Trophoblast cell (in vitro differentiated cells and primary cell): ENCODE measurements at regions not wholly inside any gene's neighbourhood (a gene's known extent, or its start where the extent isn't known, plus 50 kb on each side); places are given as distances from the start of the nearest gene placed in this dataset.
A peak's percentile ranks its signal among the peaks of the same experiment; 100 is the strongest.

Source experiments
- DNase-seq, 2 donors: peaks; one replicate each; pipeline ENCODE4 v3.0.0-alpha.2; 2016
- H2AFZ ChIP-seq: 2 replicates; pipeline ENCODE4 v1.6.1; 2013; ENCODE audit warnings: low read length, moderate library complexity, mild to moderate bottlenecking; ENCODE audit not compliant: insufficient read depth, poor library complexity
- H2AK5ac ChIP-seq: 2 replicates; pipeline ENCODE4 v1.6.1; 2013; ENCODE audit warnings: mild to moderate bottlenecking, low read length
- H2BK120ac ChIP-seq: 2 replicates; pipeline ENCODE4 v1.6.1; 2013; ENCODE audit warnings: low read length, mild to moderate bottlenecking, moderate library complexity; ENCODE audit not compliant: insufficient read depth, poor library complexity
- H2BK12ac ChIP-seq: 2 replicates; pipeline ENCODE4 v1.6.1; 2013; ENCODE audit warnings: mild to moderate bottlenecking, low read length, moderate library complexity
- H2BK5ac ChIP-seq: 2 replicates; pipeline ENCODE4 v1.6.1; 2013; ENCODE audit warnings: low read length, low read depth, moderate library complexity, mild to moderate bottlenecking; ENCODE audit not compliant: poor library complexity
- H3K14ac ChIP-seq: 2 replicates; pipeline ENCODE4 v1.6.1; 2013; ENCODE audit warnings: mild to moderate bottlenecking, low read length
- H3K18ac ChIP-seq: 2 replicates; pipeline ENCODE4 v1.6.1; 2013; ENCODE audit warnings: mild to moderate bottlenecking, low read length
- H3K23ac ChIP-seq: 2 replicates; pipeline ENCODE4 v1.6.1; 2013; ENCODE audit warnings: low read length
- H3K27ac ChIP-seq: 2 replicates; pipeline ENCODE4 v1.5.1; 2013; ENCODE audit warnings: low read depth, mild to moderate bottlenecking, inconsistent platforms, low read length, moderate library complexity
- H3K27me3 ChIP-seq: 2 replicates; pipeline ENCODE4 v1.6.1; 2013; ENCODE audit warnings: inconsistent platforms, mild to moderate bottlenecking, low read length, moderate library complexity; ENCODE audit not compliant: insufficient read depth
- H3K36me3 ChIP-seq, 2 experiments: 1 replicate in 1 of 2; 2 replicates in 1 of 2; pipeline ENCODE4 v1.6.1; 2013; ENCODE audit warnings: low read length in 2 of 2, mild to moderate bottlenecking in 2 of 2, moderate library complexity in 1 of 2; ENCODE audit not compliant: insufficient read depth in 2 of 2, control insufficient read depth in 1 of 2
- H3K4ac ChIP-seq: 2 replicates; pipeline ENCODE4 v1.6.1; 2013; ENCODE audit warnings: low read depth, mild to moderate bottlenecking, low read length, moderate library complexity
- H3K4me1 ChIP-seq, 2 experiments: 1 replicate in 1 of 2; 2 replicates in 1 of 2; pipeline ENCODE4 v1.6.1; 2013; ENCODE audit warnings: low read length in 2 of 2, mild to moderate bottlenecking in 2 of 2, moderate library complexity in 1 of 2; ENCODE audit not compliant: insufficient read depth in 2 of 2, control insufficient read depth in 1 of 2
- H3K4me2 ChIP-seq: 2 replicates; pipeline ENCODE4 v1.6.1; 2013; ENCODE audit warnings: inconsistent platforms, mild to moderate bottlenecking, low read length, moderate library complexity
- H3K4me3 ChIP-seq: 2 replicates; pipeline ENCODE4 v1.5.1; 2013; ENCODE audit warnings: mild to moderate bottlenecking, low read depth, low read length, inconsistent platforms
- H3K79me1 ChIP-seq: one replicate; pipeline ENCODE4 v1.6.1; 2013; ENCODE audit warnings: low read length
- H3K79me2 ChIP-seq: 2 replicates; pipeline ENCODE4 v1.6.1; 2013; ENCODE audit warnings: low read length, mild to moderate bottlenecking; ENCODE audit not compliant: control insufficient read depth, insufficient read depth, poor library complexity
- H3K9ac ChIP-seq: 2 replicates; pipeline ENCODE4 v1.6.1; 2013; ENCODE audit warnings: mild to moderate bottlenecking, low read length
- H3K9me3 ChIP-seq: 2 replicates; pipeline ENCODE4 v1.6.1; 2013; ENCODE audit warnings: low read depth, mild to moderate bottlenecking, control low read depth, inconsistent platforms, low read length; ENCODE audit not compliant: insufficient read depth
- H4K12ac ChIP-seq: 2 replicates; pipeline ENCODE4 v1.6.1; 2013; ENCODE audit warnings: low read depth, mild to moderate bottlenecking, low read length, moderate library complexity
- H4K8ac ChIP-seq: 2 replicates; pipeline ENCODE4 v1.6.1; 2013; ENCODE audit warnings: low read depth, mild to moderate bottlenecking, low read length, moderate library complexity
- H4K91ac ChIP-seq: one replicate; pipeline ENCODE4 v1.6.1; 2013; ENCODE audit warnings: low read depth, mild to moderate bottlenecking, low read length, moderate library complexity
- WGBS: extraction: QIAGEN DNeasy Blood & Tissue Kit; methylation state at CpG from one replicate; pipeline ENCODE4 v1.1.7; 2013; ENCODE audit warnings: missing lambda C conversion rate; ENCODE audit not compliant: insufficient read length, insufficient coverage; ENCODE audit errors: extremely low coverage; 5-methylcytosine and 5-hydroxymethylcytosine counted together

- Histone ChIP-seq H3K4me1 (peaks cover 0 to 12% of the 10 kb centered on the region in 2 experiments), H3K9ac (no peak overlapping the region), H3K23ac (no peak overlapping the region), H3K36me3 (no peaks in the 10 kb centered on the region), H2AFZ (no peak overlapping the region), H4K12ac (no peak overlapping the region), H3K27me3 (no peaks in the 10 kb centered on the region), H3K14ac (peak overlapping the region; percentile 49), H2BK120ac (peak overlapping the region; percentile 36), H3K27ac (peak overlapping the region; percentile 45), H3K4me3 (no peak overlapping the region), H4K8ac (no peak overlapping the region), H3K4me2 (no peak overlapping the region), H3K4ac (no peak overlapping the region), H3K79me2 (no peaks in the 10 kb centered on the region), H4K91ac (peak overlapping the region; percentile 74), H2BK12ac (peak overlapping the region; percentile 86), H3K18ac (no peak overlapping the region), H3K79me1 (peaks cover 29% of the 10 kb centered on the region), H2AK5ac (no peak overlapping the region), H2BK5ac (peak overlapping the region; percentile 52), H3K9me3 (no peaks in the 10 kb centered on the region)
- no CpG with 5 or more reads among the region's 9 CpGs for WGBS
- DNase-seq = no peak
These were observed 88.8 kb upstream of the RARB start for GRCh38 chr3:25339225-25339624.

- Histone ChIP-seq H2BK12ac (no peak overlapping the region), H2AK5ac (no peak overlapping the region), H4K8ac (no peak overlapping the region), H2AFZ (no peak overlapping the region), H3K18ac (no peak overlapping the region), H3K4ac (no peak overlapping the region), H3K4me1 (peaks cover 0 to 3% of the 10 kb centered on the region in 2 experiments), H3K36me3 (no peaks in the 10 kb centered on the region), H3K23ac (no peak overlapping the region), H3K4me2 (no peak overlapping the region), H3K27ac (no peak overlapping the region), H3K9me3 (no peaks in the 10 kb centered on the region), H4K91ac (no peak overlapping the region), H2BK120ac (no peak overlapping the region), H3K27me3 (no peaks in the 10 kb centered on the region), H3K9ac (no peak overlapping the region), H3K79me1 (peaks cover 12% of the 10 kb centered on the region), H3K4me3 (no peak overlapping the region), H2BK5ac (no peak overlapping the region), H4K12ac (no peak overlapping the region), H3K79me2 (no peaks in the 10 kb centered on the region), H3K14ac (no peak overlapping the region)
- no CpG with 5 or more reads among the region's 1 CpG for WGBS
- DNase-seq = no peak
These were observed 83.4 kb upstream of the RARB start for GRCh38 chr3:25344670-25345069.

GRCh38 chr3:25349095-25349494 is 79.0 kb upstream of the RARB start:
- Histone ChIP-seq H3K14ac (no peak overlapping the region), H3K4me2 (no peak overlapping the region), H3K4me1 (no peaks in the 10 kb centered on the region), H4K91ac (no peak overlapping the region), H3K79me2 (no peaks in the 10 kb centered on the region), H2BK120ac (no peak overlapping the region), H3K9ac (no peak overlapping the region), H3K27me3 (no peaks in the 10 kb centered on the region), H2AFZ (no peak overlapping the region), H4K12ac (no peak overlapping the region), H3K9me3 (no peaks in the 10 kb centered on the region), H3K36me3 (no peaks in the 10 kb centered on the region), H3K23ac (no peak overlapping the region), H2BK12ac (no peak overlapping the region), H3K27ac (no peak overlapping the region), H3K4me3 (no peak overlapping the region), H2AK5ac (no peak overlapping the region), H2BK5ac (no peak overlapping the region), H3K4ac (no peak overlapping the region), H3K79me1 (no peaks in the 10 kb centered on the region), H3K18ac (no peak overlapping the region), H4K8ac (no peak overlapping the region)
- DNase-seq = no peak
- no CpG with 5 or more reads among the region's 6 CpGs for WGBS

GRCh38 chr3:25349828-25350724 is 78.0 kb upstream of the RARB start:
- H3K36me3 ChIP-seq = no peaks in the 10 kb centered on the region
- H3K4me2 ChIP-seq = no peak overlapping the region
- H3K4me1 ChIP-seq = no peaks in the 10 kb centered on the region
- H3K14ac ChIP-seq = no peak overlapping the region
- no peak overlapping the region for H2BK5ac ChIP-seq
- H3K18ac ChIP-seq = no peak overlapping the region
- H3K79me1 ChIP-seq = no peaks in the 10 kb centered on the region
- no peak overlapping the region for H4K12ac ChIP-seq
- no peaks in the 10 kb centered on the region for H3K27me3 ChIP-seq
- H3K79me2 ChIP-seq = no peaks in the 10 kb centered on the region
- H2BK12ac ChIP-seq = no peak overlapping the region
- no peak overlapping the region for H3K9ac ChIP-seq
- no peak overlapping the region for H4K91ac ChIP-seq
- no peak overlapping the region for H2AK5ac ChIP-seq
- H3K4me3 ChIP-seq = no peak overlapping the region
- no peak overlapping the region for H4K8ac ChIP-seq
- WGBS = no CpG with 5 or more reads among the region's 6 CpGs
- no peak for DNase-seq
- H2AFZ ChIP-seq = no peak overlapping the region
- H3K23ac ChIP-seq = no peak overlapping the region
- no peak overlapping the region for H3K4ac ChIP-seq
- H3K27ac ChIP-seq = no peak overlapping the region
- H2BK120ac ChIP-seq = no peak overlapping the region
- no peaks in the 10 kb centered on the region for H3K9me3 ChIP-seq
